ENCODE measurements at regions not wholly inside any gene's neighbourhood (a gene's known extent, or its start where the extent isn't known, plus 50 kb on each side); places are given as distances from the start of the nearest gene placed in this dataset.
A peak's percentile ranks its signal among the peaks of the same experiment; 100 is the strongest.

DNA sequence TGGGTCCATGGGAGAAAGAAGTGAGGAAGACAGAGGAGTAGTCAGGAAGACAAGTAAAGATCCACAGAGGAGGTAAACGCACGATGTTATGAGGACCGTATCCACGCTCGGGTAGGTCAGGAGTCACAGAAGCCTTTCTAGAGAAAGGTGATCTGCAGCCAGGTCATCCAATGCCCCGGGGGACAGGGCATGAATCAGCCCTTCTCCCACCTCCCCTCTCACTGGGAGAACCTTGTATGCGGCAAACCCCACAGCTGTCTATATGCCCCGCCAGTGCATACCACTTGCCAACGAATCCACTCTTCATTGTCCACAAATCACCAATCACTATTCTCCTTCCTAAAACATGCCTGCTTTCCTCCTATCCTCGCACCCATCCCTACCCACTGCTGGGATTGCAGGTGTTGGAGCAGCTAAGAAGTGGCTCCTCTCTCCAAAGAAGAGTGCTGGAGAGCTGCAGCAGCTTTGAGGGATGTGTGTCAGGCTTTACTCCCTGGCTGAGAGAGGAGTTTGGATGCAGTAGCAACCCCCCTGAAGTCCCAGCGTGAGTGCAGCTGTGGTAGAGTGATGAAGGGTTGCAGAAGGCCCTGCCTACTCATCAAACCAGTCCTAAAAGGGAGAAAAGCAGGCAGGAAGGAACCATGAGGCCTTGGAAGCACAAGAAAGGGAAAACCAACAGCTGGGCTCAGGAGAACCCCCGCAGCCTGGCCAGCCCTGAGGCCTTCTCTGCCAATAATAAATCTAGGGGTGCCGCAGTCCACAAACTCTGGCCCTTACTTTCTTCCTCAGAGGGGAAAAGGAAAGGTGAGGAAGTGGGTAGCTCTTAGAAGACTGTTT lies 102.2 kb upstream of the GADD45A start:
- no peak for TF ChIP-seq POLR2AphosphoS5 (IDR thresholded peaks at IDR 0.05)
- TF ChIP-seq, protein P1, sequence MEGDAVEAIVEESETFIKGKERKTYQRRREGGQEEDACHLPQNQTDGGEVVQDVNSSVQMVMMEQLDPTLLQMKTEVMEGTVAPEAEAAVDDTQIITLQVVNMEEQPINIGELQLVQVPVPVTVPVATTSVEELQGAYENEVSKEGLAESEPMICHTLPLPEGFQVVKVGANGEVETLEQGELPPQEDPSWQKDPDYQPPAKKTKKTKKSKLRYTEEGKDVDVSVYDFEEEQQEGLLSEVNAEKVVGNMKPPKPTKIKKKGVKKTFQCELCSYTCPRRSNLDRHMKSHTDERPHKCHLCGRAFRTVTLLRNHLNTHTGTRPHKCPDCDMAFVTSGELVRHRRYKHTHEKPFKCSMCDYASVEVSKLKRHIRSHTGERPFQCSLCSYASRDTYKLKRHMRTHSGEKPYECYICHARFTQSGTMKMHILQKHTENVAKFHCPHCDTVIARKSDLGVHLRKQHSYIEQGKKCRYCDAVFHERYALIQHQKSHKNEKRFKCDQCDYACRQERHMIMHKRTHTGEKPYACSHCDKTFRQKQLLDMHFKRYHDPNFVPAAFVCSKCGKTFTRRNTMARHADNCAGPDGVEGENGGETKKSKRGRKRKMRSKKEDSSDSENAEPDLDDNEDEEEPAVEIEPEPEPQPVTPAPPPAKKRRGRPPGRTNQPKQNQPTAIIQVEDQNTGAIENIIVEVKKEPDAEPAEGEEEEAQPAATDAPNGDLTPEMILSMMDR (IDR thresholded peaks at IDR 0.05) = no peak
- TF ChIP-seq POLR2A (IDR thresholded peaks at IDR 0.05) = no peak
- H3K27ac ChIP-seq = peak overlapping the region; percentile 26 to 46

GRCh38 chr1:67583462-67583950 lies 101.5 kb upstream of the GADD45A start:
- Histone ChIP-seq H3K36me3 (no peaks in the 10 kb centered on the region), H3K27ac (peak overlapping the region; percentile 26 to 46), H3K27me3 (no peaks in the 10 kb centered on the region), H3K4me3 (no peak overlapping the region), H3K9me3 (no peaks in the 10 kb centered on the region), H3K4me1 (no peaks in the 10 kb centered on the region)
- intact Hi-C loops (cut with DNase I; ENCODE audit: low total_unique reads) = no loop called here
- TF ChIP-seq, protein P1 (IDR thresholded peaks at IDR 0.05) = no peak
- no peak for TF ChIP-seq POLR2AphosphoS5 (IDR thresholded peaks at IDR 0.05)
- TF ChIP-seq POLR2A (IDR thresholded peaks at IDR 0.05) = no peak
- no peak for DNase-seq (ENCODE audit: low spot score in 2 of 2)

More for the DNA sequence above, 102.2 kb upstream of the GADD45A start:
- no peaks in the 10 kb centered on the region for H3K36me3 ChIP-seq
- no peaks in the 10 kb centered on the region for H3K9me3 ChIP-seq
- no peaks in the 10 kb centered on the region for H3K27me3 ChIP-seq
- no peaks in the 10 kb centered on the region for H3K4me1 ChIP-seq
- intact Hi-C loops (cut with DNase I; ENCODE audit: low total_unique reads) = no loop called here
- H3K4me3 ChIP-seq = no peak overlapping the region
- no peak for DNase-seq (ENCODE audit: low spot score in 2 of 2)

- H3K27me3 ChIP-seq = no peaks in the 10 kb centered on the region
- intact Hi-C loops (cut with DNase I; ENCODE audit: low total_unique reads) = no loop called here
- H3K9me3 ChIP-seq = no peaks in the 10 kb centered on the region
- no peaks in the 10 kb centered on the region for H3K36me3 ChIP-seq
- H3K4me3 ChIP-seq = no peak overlapping the region
- no peak for DNase-seq (ENCODE audit: low spot score in 2 of 2)
- peak overlapping the region in 1 of 2 donors; percentile 40 for H3K27ac ChIP-seq
- TF ChIP-seq POLR2AphosphoS5 (IDR thresholded peaks at IDR 0.05) (no peak), POLR2A (IDR thresholded peaks at IDR 0.05) (no peak)
- TF ChIP-seq, protein P1 (IDR thresholded peaks at IDR 0.05) = no peak
- no peaks in the 10 kb centered on the region for H3K4me1 ChIP-seq
Measured at GRCh38 chr1:67584938-67585337, 100.1 kb upstream of the GADD45A start.

DNA sequence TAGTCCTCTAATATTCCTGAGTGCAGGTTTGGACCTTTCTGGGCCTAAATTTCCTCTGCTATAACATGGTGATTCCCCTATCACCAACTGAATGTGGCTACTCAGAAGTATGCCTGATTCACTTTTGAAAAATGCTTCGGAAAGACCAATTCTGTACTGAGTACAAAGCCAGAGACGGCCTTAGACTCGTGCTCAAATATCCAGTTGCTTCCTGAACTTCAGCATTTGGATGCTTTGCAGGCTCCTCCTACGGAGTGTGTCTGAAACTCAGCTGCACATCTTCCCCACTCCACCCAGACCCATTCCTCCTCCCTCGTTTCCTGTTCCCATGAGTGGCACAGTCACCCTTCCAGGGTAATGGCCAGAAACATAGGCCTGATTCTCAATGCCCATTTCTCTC lies 98.4 kb upstream of the GADD45A start:
- H3K4me3 ChIP-seq = no peak overlapping the region
- no peaks in the 10 kb centered on the region for H3K4me1 ChIP-seq
- DNase-seq (ENCODE audit: low spot score in 2 of 2) = no peak
- H3K36me3 ChIP-seq = no peaks in the 10 kb centered on the region
- no peaks in the 10 kb centered on the region for H3K27me3 ChIP-seq
- intact Hi-C loops (cut with DNase I; ENCODE audit: low total_unique reads) = no loop called here
- TF ChIP-seq, protein P1 (IDR thresholded peaks at IDR 0.05) = no peak
- TF ChIP-seq POLR2A (IDR thresholded peaks at IDR 0.05) (no peak), POLR2AphosphoS5 (IDR thresholded peaks at IDR 0.05) (no peak)
- H3K9me3 ChIP-seq = no peaks in the 10 kb centered on the region
- peak overlapping the region; percentile 22 to 40 for H3K27ac ChIP-seq

GRCh38 chr1:67588178-67588855 lies 96.7 kb upstream of the GADD45A start:
- intact Hi-C loops (cut with DNase I; ENCODE audit: low total_unique reads) = no loop called here
- no peaks in the 10 kb centered on the region for H3K27me3 ChIP-seq
- no peak for DNase-seq (ENCODE audit: low spot score in 2 of 2)
- no peaks in the 10 kb centered on the region for H3K36me3 ChIP-seq
- H3K27ac ChIP-seq = peak overlapping the region; percentile 22 to 29
- H3K4me1 ChIP-seq = no peaks in the 10 kb centered on the region
- H3K9me3 ChIP-seq = no peaks in the 10 kb centered on the region
- H3K4me3 ChIP-seq = no peak overlapping the region
- TF ChIP-seq, protein P1 (IDR thresholded peaks at IDR 0.05) = no peak
- no peak for TF ChIP-seq POLR2A (IDR thresholded peaks at IDR 0.05)
- TF ChIP-seq POLR2AphosphoS5 (IDR thresholded peaks at IDR 0.05) = no peak

Data from breast epithelium (tissue), 4 donors.